Caco-2 (cell line): ENCODE measurements at regions not wholly inside any gene's neighbourhood (a gene's known extent, or its start where the extent isn't known, plus 50 kb on each side); places are given as distances from the start of the nearest gene placed in this dataset.
A peak's percentile ranks its signal among the peaks of the same experiment; 100 is the strongest.

Source experiments
- BruUV-seq: library from RNA; stranded (reverse); fragments of 400-500 nt; replicated peaks from 2 replicates; lab custom pipeline; 2021; lab: Mats Ljungman, UMichigan
- CTCF ChIA-PET: fragments of 300-600 bp; sonication (Branson Sonifier 250); formaldehyde crosslinking; loops from one replicate; lab custom pipeline; 2022; ENCODE audit warnings: antibody characterized with exemption; lab: Charles Lee
- POLR2A ChIA-PET: fragments of 300-600 bp; sonication (Branson Sonifier 250); formaldehyde crosslinking; loops from one replicate; lab custom pipeline; 2022; ENCODE audit warnings: antibody characterized with exemption; lab: Charles Lee
- DNase-seq, 2 experiments: peaks; one replicate each; pipeline versions ENCODE4 v3.0.0 to v3.0.0-alpha.2; 2020 to 2022
- H3K27me3 ChIP-seq: replicated peaks from 2 replicates; pipeline ENCODE4 v1.6.0; 2011; ENCODE audit warnings: low read length; ENCODE audit not compliant: control insufficient read depth, insufficient read depth
- H3K36me3 ChIP-seq: 2 replicates; pipeline ENCODE4 v1.5.1; 2011; ENCODE audit warnings: low read length; ENCODE audit not compliant: control insufficient read depth, insufficient read depth
- H3K4me1 ChIP-seq: fragments of 250-450 bp; sonication (Bioruptor Pico); 2 replicates; pipeline ENCODE4 v1.5.1; 2020; ENCODE audit warnings: mild to moderate bottlenecking
- H3K4me3 ChIP-seq: 2 replicates; pipeline ENCODE4 v1.5.1; 2011; ENCODE audit warnings: low read depth, mild to moderate bottlenecking, control low read depth, low read length
- H3K9me3 ChIP-seq: fragments of 250-450 bp; sonication (Bioruptor Pico); 2 replicates; pipeline ENCODE4 v1.5.1; 2020; ENCODE audit warnings: mild to moderate bottlenecking, moderate library complexity
- H3K27ac Mint-ChIP-seq: one replicate; pipeline ENCODE4 v1.8.0; 2022; ENCODE audit warnings: mixed read lengths; ENCODE audit not compliant: unreplicated experiment
- H3K27me3 Mint-ChIP-seq: one replicate; pipeline ENCODE4 v1.8.0; 2022; ENCODE audit warnings: mixed read lengths; ENCODE audit not compliant: insufficient read depth, unreplicated experiment
- H3K36me3 Mint-ChIP-seq: one replicate; pipeline ENCODE4 v1.8.0; 2022; ENCODE audit warnings: mild to moderate bottlenecking, mixed read lengths; ENCODE audit not compliant: insufficient read depth, unreplicated experiment
- H3K4me1 Mint-ChIP-seq: one replicate; pipeline ENCODE4 v1.8.0; 2022; ENCODE audit warnings: low read depth, mixed read lengths; ENCODE audit not compliant: unreplicated experiment
- H3K4me3 Mint-ChIP-seq: one replicate; pipeline ENCODE4 v1.8.0; 2022; ENCODE audit warnings: mild to moderate bottlenecking, moderate library complexity, mixed read lengths; ENCODE audit not compliant: unreplicated experiment
- H3K9me3 Mint-ChIP-seq: one replicate; pipeline ENCODE4 v1.8.0; 2022; ENCODE audit warnings: mixed read lengths; ENCODE audit not compliant: unreplicated experiment
- CTCF ChIP-seq, 2 experiments: fragments of 200-600 bp in 1 of 2; IDR thresholded peaks; 1 replicate in 1 of 2; 2 replicates in 1 of 2; pipeline versions ENCODE4 v1.5.1 to v1.8.0; 2011 to 2022; ENCODE audit warnings: antibody characterized with exemption in 1 of 2, control low read depth in 1 of 2, inconsistent platforms in 1 of 2, low read depth in 1 of 2, low read length in 1 of 2, mild to moderate bottlenecking in 1 of 2, moderate library complexity in 1 of 2; ENCODE audit not compliant: insufficient read depth in 1 of 2, severe bottlenecking in 1 of 2, unreplicated experiment in 1 of 2
- intact Hi-C: fragments of 100-400 bp; cut with micrococcal nuclease; formaldehyde crosslinking; loops from one replicate; pipeline ENCODE4 v1.10.0; 2022; ENCODE audit not compliant: unreplicated experiment

- POLR2A ChIA-PET, result no interaction called here
- TF ChIP-seq CTCF (IDR thresholded peaks at IDR 0.05; ENCODE audit: insufficient read depth in 1 of 2, low read depth in 1 of 2, low read length in 1 of 2, severe bottlenecking in 1 of 2, unreplicated experiment in 1 of 2), result no peak
- Mint-ChIP-seq H3K4me3 (no peak overlapping the region), H3K9me3 (no peaks in the 10 kb centered on the region), H3K27ac (peak overlapping the region; percentile 20), H3K36me3 (no peaks in the 10 kb centered on the region), H3K4me1 (peaks cover 27% of the 10 kb centered on the region), H3K27me3 (peaks cover 3% of the 10 kb centered on the region)
- no peaks in the 10 kb centered on the region for H3K27me3 ChIP-seq
- no peaks in the 10 kb centered on the region for H3K9me3 ChIP-seq
- H3K4me1 ChIP-seq, result 0 out of 2 replicates have a peak, but pooled peaks cover 9% of the 10 kb centered on the region
- no peak overlapping the region for H3K4me3 ChIP-seq
- DNase-seq, result no peak
- CTCF ChIA-PET, result no interaction called here
- BruUV-seq, result no TSS peak
- intact Hi-C loops, result no loop called here
- H3K36me3 ChIP-seq, result no peaks in the 10 kb centered on the region
These were observed 78.7 kb upstream of the LAPTM4A start for GRCh38 chr2:20130160-20130560.

GRCh38 chr2:20129331-20130159 lies 78.1 kb upstream of the LAPTM4A start:
- Mint-ChIP-seq H3K27me3 (peaks cover 3% of the 10 kb centered on the region), H3K36me3 (no peaks in the 10 kb centered on the region), H3K4me1 (peaks cover 27% of the 10 kb centered on the region), H3K4me3 (no peak overlapping the region), H3K27ac (no peak overlapping the region), H3K9me3 (no peaks in the 10 kb centered on the region)
- H3K36me3 ChIP-seq, result no peaks in the 10 kb centered on the region
- H3K4me1 ChIP-seq, result 0 out of 2 replicates have a peak, but pooled peaks cover 9% of the 10 kb centered on the region
- no peaks in the 10 kb centered on the region for H3K27me3 ChIP-seq
- CTCF ChIA-PET, result interaction anchor here (1.2 kb wide), 1 partner anchor 162 kb away, joined by 3 read pairs; no protein-coding TSS in a partner anchor
- no peaks in the 10 kb centered on the region for H3K9me3 ChIP-seq
- no peak overlapping the region for H3K4me3 ChIP-seq
- TF ChIP-seq CTCF (IDR thresholded peaks at IDR 0.05; ENCODE audit: insufficient read depth in 1 of 2, low read depth in 1 of 2, low read length in 1 of 2, severe bottlenecking in 1 of 2, unreplicated experiment in 1 of 2), result no peak
- intact Hi-C loops, result no loop called here
- BruUV-seq, result no TSS peak
- no peak for DNase-seq
- POLR2A ChIA-PET, result no interaction called here

- no peaks in the 10 kb centered on the region for H3K9me3 Mint-ChIP-seq
- no peak for DNase-seq
- intact Hi-C loops, result no loop called here
- H3K27me3 Mint-ChIP-seq, result no peaks in the 10 kb centered on the region
- TF ChIP-seq CTCF (IDR thresholded peaks at IDR 0.05; ENCODE audit: insufficient read depth in 1 of 2, low read depth in 1 of 2, low read length in 1 of 2, severe bottlenecking in 1 of 2, unreplicated experiment in 1 of 2), result no peak
- H3K4me3 ChIP-seq, result no peak overlapping the region
- H3K27me3 ChIP-seq, result no peaks in the 10 kb centered on the region
- H3K27ac Mint-ChIP-seq, result no peak overlapping the region
- no peak overlapping the region for H3K4me3 Mint-ChIP-seq
- H3K4me1 ChIP-seq, result 0 out of 2 replicates have a peak, but pooled peaks cover 9% of the 10 kb centered on the region
- no peaks in the 10 kb centered on the region for H3K36me3 Mint-ChIP-seq
- no TSS peak for BruUV-seq
- CTCF ChIA-PET, result interaction anchor here (1.2 kb wide), 1 partner anchor 163 kb away, joined by 3 read pairs; no protein-coding TSS in a partner anchor
- POLR2A ChIA-PET, result no interaction called here
- H3K9me3 ChIP-seq, result no peaks in the 10 kb centered on the region
- H3K4me1 Mint-ChIP-seq, result peaks cover 27% of the 10 kb centered on the region
- no peaks in the 10 kb centered on the region for H3K36me3 ChIP-seq
These were observed 77.3 kb upstream of the LAPTM4A start for GRCh38 chr2:20128506-20129330.
